H9 (cell line): ENCODE measurements at regions not wholly inside any gene's neighbourhood (a gene's known extent, or its start where the extent isn't known, plus 50 kb on each side); places are given as distances from the start of the nearest gene placed in this dataset.

ENCODE experiments used
- DNase-seq: peaks from one replicate; pipeline ENCODE4 v3.0.0-alpha.2; 2017
- H2AFZ ChIP-seq: one replicate; pipeline ENCODE4 v1.6.1; 2013; ENCODE audit warnings: mild to moderate bottlenecking, low read length, control low read depth, moderate library complexity
- H2AK5ac ChIP-seq: 2 replicates; pipeline ENCODE4 v1.6.1; 2013; ENCODE audit warnings: low read length, control low read depth, mixed read lengths; ENCODE audit not compliant: insufficient read length
- H2BK120ac ChIP-seq: one replicate; pipeline ENCODE4 v1.6.1; 2013; ENCODE audit warnings: low read depth, mild to moderate bottlenecking, low read length, control low read depth, inconsistent platforms; ENCODE audit not compliant: poor library complexity, severe bottlenecking
- H2BK12ac ChIP-seq: 2 replicates; pipeline ENCODE4 v1.6.1; 2013; ENCODE audit warnings: low read length, control low read depth, mixed read lengths, low read depth; ENCODE audit not compliant: insufficient read length
- H2BK15ac ChIP-seq: 2 replicates; pipeline ENCODE4 v1.6.1; 2013; ENCODE audit warnings: low read depth, low read length, control low read depth
- H2BK20ac ChIP-seq: one replicate; pipeline ENCODE4 v1.6.1; 2013; ENCODE audit warnings: low read depth, mild to moderate bottlenecking, low read length, control low read depth, inconsistent platforms; ENCODE audit not compliant: poor library complexity, severe bottlenecking
- H2BK5ac ChIP-seq: 2 replicates; pipeline ENCODE4 v1.6.1; 2013; ENCODE audit warnings: low read length, control low read depth, mixed read lengths; ENCODE audit not compliant: insufficient read length
- H3K14ac ChIP-seq: 2 replicates; pipeline ENCODE4 v1.6.1; 2013; ENCODE audit warnings: low read length, control low read depth; ENCODE audit not compliant: insufficient read depth
- H3K18ac ChIP-seq: 2 replicates; pipeline ENCODE4 v1.6.1; 2013; ENCODE audit warnings: low read depth, mild to moderate bottlenecking, mixed read lengths, low read length, control low read depth; ENCODE audit not compliant: insufficient read length
- H3K23ac ChIP-seq: 2 replicates; pipeline ENCODE4 v1.6.1; 2013; ENCODE audit warnings: low read length, control low read depth, mixed read lengths, low read depth; ENCODE audit not compliant: insufficient read length
- H3K23me2 ChIP-seq: 2 replicates; pipeline ENCODE4 v1.6.1; 2013; ENCODE audit warnings: low read depth, mild to moderate bottlenecking, mixed read lengths, low read length, control low read depth; ENCODE audit not compliant: insufficient read length, poor library complexity, severe bottlenecking
- H3K27ac ChIP-seq: 2 replicates; pipeline ENCODE4 v1.5.1; 2013; ENCODE audit warnings: low read length, control low read depth, mixed read lengths, low read depth; ENCODE audit not compliant: insufficient read length
- H3K27me3 ChIP-seq: 2 replicates; pipeline ENCODE4 v1.6.1; 2013; ENCODE audit warnings: low read length, control low read depth, inconsistent platforms; ENCODE audit not compliant: insufficient read depth
- H3K4ac ChIP-seq: 2 replicates; pipeline ENCODE4 v1.6.1; 2013; ENCODE audit warnings: low read depth, mild to moderate bottlenecking, control low read depth, inconsistent platforms, low read length, moderate library complexity
- H3K4me1 ChIP-seq: 2 replicates; pipeline ENCODE4 v1.6.1; 2013; ENCODE audit warnings: low read length, control low read depth, inconsistent platforms; ENCODE audit not compliant: insufficient read depth
- H3K4me2 ChIP-seq: 2 replicates; pipeline ENCODE4 v1.6.1; 2013; ENCODE audit warnings: low read length, control low read depth, mixed read lengths; ENCODE audit not compliant: insufficient read length, insufficient read depth
- H3K56ac ChIP-seq: 2 replicates; pipeline ENCODE4 v1.6.1; 2013; ENCODE audit warnings: low read depth, mild to moderate bottlenecking, mixed read lengths, low read length, control low read depth; ENCODE audit not compliant: insufficient read length
- H3K79me1 ChIP-seq: 2 replicates; pipeline ENCODE4 v1.6.1; 2013; ENCODE audit warnings: low read depth, mild to moderate bottlenecking, moderate library complexity, low read length, control low read depth, inconsistent platforms; ENCODE audit not compliant: insufficient read depth, poor library complexity, severe bottlenecking
- H3K79me2 ChIP-seq: 2 replicates; pipeline ENCODE4 v1.6.1; 2013; ENCODE audit warnings: low read length, control low read depth, inconsistent platforms; ENCODE audit not compliant: insufficient read depth
- H3K9ac ChIP-seq: 2 replicates; pipeline ENCODE4 v1.6.1; 2013; ENCODE audit warnings: low read length, control low read depth, mixed read lengths; ENCODE audit not compliant: insufficient read length; ENCODE audit errors: extremely low read depth
- H3K9me3 ChIP-seq: one replicate; pipeline ENCODE4 v1.6.1; 2013; ENCODE audit warnings: low read depth, low read length, inconsistent platforms; ENCODE audit not compliant: control insufficient read depth
- H3T11ph ChIP-seq: one replicate; pipeline ENCODE4 v1.6.1; 2013; ENCODE audit warnings: mild to moderate bottlenecking, low read length, control low read depth, inconsistent platforms
- H4K20me1 ChIP-seq: one replicate; pipeline ENCODE4 v1.6.1; 2013; ENCODE audit not compliant: control insufficient read depth, insufficient read length, insufficient read depth
- H4K5ac ChIP-seq: 2 replicates; pipeline ENCODE4 v1.6.1; 2013; ENCODE audit warnings: low read depth, mild to moderate bottlenecking, mixed read lengths, low read length, control low read depth; ENCODE audit not compliant: insufficient read length
- H4K8ac ChIP-seq: replicated peaks from 2 replicates; pipeline ENCODE4 v1.6.1; 2013; ENCODE audit warnings: low read length, control low read depth, mixed read lengths, low read depth; ENCODE audit not compliant: insufficient read length
- H4K91ac ChIP-seq: 2 replicates; pipeline ENCODE4 v1.6.1; 2013; ENCODE audit warnings: low read depth, mild to moderate bottlenecking, moderate library complexity, mixed read lengths, low read length, control low read depth; ENCODE audit not compliant: insufficient read length
- H3K27ac Mint-ChIP-seq, 3 experiments: 2 replicates in 2 of 3; 3 replicates in 1 of 3; pipeline ENCODE4 v1.8.0; 2020 to 2021; ENCODE audit warnings: mixed read lengths in 3 of 3, mild to moderate bottlenecking in 1 of 3, moderate library complexity in 1 of 3
- H3K27me3 Mint-ChIP-seq: 2 replicates; pipeline ENCODE4 v1.8.0; 2021; ENCODE audit warnings: low read depth, mild to moderate bottlenecking, moderate library complexity, mixed read lengths
- H3K36me3 Mint-ChIP-seq, 3 experiments: 2 replicates in 2 of 3; 3 replicates in 1 of 3; pipeline ENCODE4 v1.8.0; 2020 to 2021; ENCODE audit warnings: low read depth in 3 of 3, mixed read lengths in 3 of 3; ENCODE audit not compliant: insufficient read depth in 1 of 3
- H3K4me1 Mint-ChIP-seq, 2 experiments: 2 replicates each; pipeline ENCODE4 v1.8.0; 2020; ENCODE audit warnings: mixed read lengths in 2 of 2
- H3K4me3 Mint-ChIP-seq, 2 experiments: 2 replicates in 1 of 2; 3 replicates in 1 of 2; pipeline ENCODE4 v1.8.0; 2020 to 2021; ENCODE audit warnings: mild to moderate bottlenecking in 2 of 2, mixed read lengths in 2 of 2, moderate library complexity in 1 of 2
- H3K9me3 Mint-ChIP-seq, 2 experiments: 2 replicates in 1 of 2; 3 replicates in 1 of 2; pipeline ENCODE4 v1.8.0; 2020; ENCODE audit warnings: mild to moderate bottlenecking in 2 of 2, mixed read lengths in 2 of 2, moderate library complexity in 1 of 2
- WGBS: extraction: QIAGEN DNeasy Blood & Tissue Kit; methylation state at CpG from one replicate; pipeline ENCODE4 v1.1.7; 2013; ENCODE audit warnings: missing lambda C conversion rate, low lambda C conversion rate, mixed read lengths; ENCODE audit not compliant: insufficient read length; ENCODE audit errors: extremely low coverage; 5-methylcytosine and 5-hydroxymethylcytosine counted together
- TF ChIP-seq, protein P1 (sequence below): fragments of 200-600 bp; sonication (generic); conservative IDR thresholded peaks from 3 replicates; pipeline ENCODE4 v1.8.0; 2021; ENCODE audit warnings: antibody characterized with exemption, mild to moderate bottlenecking

DNA sequence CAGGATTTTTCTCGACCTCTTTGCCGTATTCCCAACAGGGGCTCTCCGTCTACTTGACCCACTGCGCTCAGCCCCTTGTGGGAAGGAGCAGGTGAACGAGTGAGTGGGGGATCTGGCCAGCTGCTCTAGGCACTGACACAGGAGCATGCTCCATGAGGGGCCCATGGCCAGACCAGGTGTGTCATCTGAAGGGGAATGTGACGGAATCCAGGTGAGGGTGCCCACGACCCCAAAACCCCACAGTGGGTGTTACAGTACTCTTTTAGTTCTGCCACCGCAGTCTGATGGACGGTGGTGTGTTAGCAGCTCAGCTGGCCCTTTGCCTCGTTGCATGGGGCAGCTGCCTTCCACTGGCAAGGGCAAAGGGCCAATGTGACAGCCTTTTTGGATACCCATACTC lies 601.4 kb upstream of the NCAM2 start:
- no peaks in the 10 kb centered on the region for H4K20me1 ChIP-seq
- H3K36me3 Mint-ChIP-seq: peaks cover 0 to 2% (median 0%) of the 10 kb centered on the region in 3 experiments; a peak in 2 of 7 replicates
- no peak overlapping the region for H2BK5ac ChIP-seq
- no CpG with 5 or more reads among the region's 10 CpGs for whole genome bisulfite sequencing
- no peak overlapping the region for H3T11ph ChIP-seq
- H3K56ac ChIP-seq: no peak overlapping the region
- H3K9me3 ChIP-seq: no peaks in the 10 kb centered on the region
- no peaks in the 10 kb centered on the region for H3K27me3 Mint-ChIP-seq
- no peak overlapping the region for H2BK15ac ChIP-seq
- H3K9ac ChIP-seq: no peak overlapping the region
- H3K9me3 Mint-ChIP-seq: no peaks in the 10 kb centered on the region; a peak in 1 of 5 replicates
- H2BK12ac ChIP-seq: no peak overlapping the region
- H4K8ac ChIP-seq: no peak overlapping the region
- H2BK20ac ChIP-seq: no peak overlapping the region
- no peak overlapping the region for H3K4me3 Mint-ChIP-seq
- H3K27me3 ChIP-seq: no peaks in the 10 kb centered on the region
- H3K4me2 ChIP-seq: no peak overlapping the region
- no peak overlapping the region for H3K14ac ChIP-seq
- H3K27ac Mint-ChIP-seq: no peak overlapping the region
- H3K79me1 ChIP-seq: no peaks in the 10 kb centered on the region
- H3K4me1 ChIP-seq: no peaks in the 10 kb centered on the region
- H3K27ac ChIP-seq: no peak overlapping the region
- no peak overlapping the region for H3K4ac ChIP-seq
- no peak overlapping the region for H3K23ac ChIP-seq
- no peak overlapping the region for H2AK5ac ChIP-seq
- TF ChIP-seq, protein P1, sequence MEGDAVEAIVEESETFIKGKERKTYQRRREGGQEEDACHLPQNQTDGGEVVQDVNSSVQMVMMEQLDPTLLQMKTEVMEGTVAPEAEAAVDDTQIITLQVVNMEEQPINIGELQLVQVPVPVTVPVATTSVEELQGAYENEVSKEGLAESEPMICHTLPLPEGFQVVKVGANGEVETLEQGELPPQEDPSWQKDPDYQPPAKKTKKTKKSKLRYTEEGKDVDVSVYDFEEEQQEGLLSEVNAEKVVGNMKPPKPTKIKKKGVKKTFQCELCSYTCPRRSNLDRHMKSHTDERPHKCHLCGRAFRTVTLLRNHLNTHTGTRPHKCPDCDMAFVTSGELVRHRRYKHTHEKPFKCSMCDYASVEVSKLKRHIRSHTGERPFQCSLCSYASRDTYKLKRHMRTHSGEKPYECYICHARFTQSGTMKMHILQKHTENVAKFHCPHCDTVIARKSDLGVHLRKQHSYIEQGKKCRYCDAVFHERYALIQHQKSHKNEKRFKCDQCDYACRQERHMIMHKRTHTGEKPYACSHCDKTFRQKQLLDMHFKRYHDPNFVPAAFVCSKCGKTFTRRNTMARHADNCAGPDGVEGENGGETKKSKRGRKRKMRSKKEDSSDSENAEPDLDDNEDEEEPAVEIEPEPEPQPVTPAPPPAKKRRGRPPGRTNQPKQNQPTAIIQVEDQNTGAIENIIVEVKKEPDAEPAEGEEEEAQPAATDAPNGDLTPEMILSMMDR: no peak
- no peak overlapping the region for H2BK120ac ChIP-seq
- H2AFZ ChIP-seq: no peak overlapping the region
- no peak overlapping the region for H3K18ac ChIP-seq
- H3K79me2 ChIP-seq: no peaks in the 10 kb centered on the region
- H3K23me2 ChIP-seq: no peaks in the 10 kb centered on the region
- no peak overlapping the region for H4K5ac ChIP-seq
- H4K91ac ChIP-seq: no peak overlapping the region
- peaks cover 0 to 5% of the 10 kb centered on the region in 2 experiments; a peak in 2 of 4 replicates for H3K4me1 Mint-ChIP-seq
- no peak for DNase-seq
